ENCODE measurements at regions not wholly inside any gene's neighbourhood (a gene's known extent, or its start where the extent isn't known, plus 50 kb on each side); places are given as distances from the start of the nearest gene placed in this dataset.
A peak's percentile ranks its signal among the peaks of the same experiment; 100 is the strongest.
"Not testable (repeated sequence)": the region's sequence is repeated elsewhere in the genome, so short reads cannot be mapped to it uniquely, and the experiment has no call there.

- no peak for DNase-seq
Observed at GRCh38 chr5:75940418-75940817, 142.8 kb upstream of the SV2C start.

- DNase-seq: no peak
Observed at GRCh38 chr5:75935572-75935971, 147.6 kb upstream of the SV2C start.

GRCh38 chr5:75933489-75933888 is 149.7 kb upstream of the SV2C start:
- no peak for DNase-seq

- no peak for DNase-seq
Observed at GRCh38 chr5:75931175-75931574, 152.0 kb upstream of the SV2C start.

GRCh38 chr5:75928992-75929391 is 154.2 kb upstream of the SV2C start:
- DNase-seq: no peak

- DNase-seq: no peak
Observed at GRCh38 chr5:75922480-75922879, 160.7 kb upstream of the SV2C start.

GRCh38 chr5:75921011-75921410 is 162.2 kb upstream of the SV2C start:
- DNase-seq: no peak

GRCh38 chr5:75916144-75916543 is 167.0 kb upstream of the SV2C start:
- DNase-seq: no peak

GRCh38 chr5:75909223-75909622 is 174.0 kb upstream of the SV2C start:
- DNase-seq: no peak

GRCh38 chr5:75907651-75908050 is 175.5 kb upstream of the SV2C start:
- no peak for DNase-seq

- no peak for DNase-seq
Observed at GRCh38 chr5:75894482-75894881, 177.2 kb upstream of the POC5 start.

- DNase-seq: no peak
Observed at GRCh38 chr5:75891736-75892135, 174.5 kb upstream of the POC5 start.

GRCh38 chr5:75891020-75891419 is 173.8 kb upstream of the POC5 start:
- DNase-seq: no peak

- no peak for DNase-seq
Observed at GRCh38 chr5:75890546-75890945, 173.3 kb upstream of the POC5 start.

GRCh38 chr5:75886706-75887105 is 169.5 kb upstream of the POC5 start:
- peak in 2 of 3 donors; percentile 18 to 23 for DNase-seq

GRCh38 chr5:75885849-75886596 is 168.8 kb upstream of the POC5 start:
- peak in 2 of 3 donors; percentile 17 to 25 for DNase-seq

GRCh38 chr5:75885321-75885720 is 168.1 kb upstream of the POC5 start:
- no peak for DNase-seq

GRCh38 chr5:75869891-75870290 is 152.7 kb upstream of the POC5 start:
- no peak for DNase-seq

GRCh38 chr5:75862872-75863271 is 145.6 kb upstream of the POC5 start:
- DNase-seq: no peak

- DNase-seq: not testable (repeated sequence)
Observed at GRCh38 chr5:75859621-75860020, 142.4 kb upstream of the POC5 start.

- DNase-seq: no peak
Observed at GRCh38 chr5:75856056-75856455, 138.8 kb upstream of the POC5 start.

- DNase-seq: no peak
Observed at GRCh38 chr5:75848077-75848476, 130.8 kb upstream of the POC5 start.

- peak in 1 of 3 donors; percentile 5 for DNase-seq
Observed at GRCh38 chr5:75847561-75848021, 130.4 kb upstream of the POC5 start.

GRCh38 chr5:75844301-75844700 is 127.1 kb upstream of the POC5 start:
- DNase-seq: no peak

GRCh38 chr5:75843319-75843718 is 126.1 kb upstream of the POC5 start:
- DNase-seq: no peak

Measured in suppressor macrophage treated with lipopolysaccharide for 1 hour (primary cell).